ENCODE measurements at regions not wholly inside any gene's neighbourhood (a gene's known extent, or its start where the extent isn't known, plus 50 kb on each side); places are given as distances from the start of the nearest gene placed in this dataset.
"Not testable (repeated sequence)": the region's sequence is repeated elsewhere in the genome, so short reads cannot be mapped to it uniquely, and the experiment has no call there.

- DNase-seq (ENCODE audit: low read depth, low spot score): no peak
Observed at GRCh38 chr2:4915357-4915756, 776.8 kb upstream of the SOX11 start.

- DNase-seq (ENCODE audit: low read depth, low spot score): no peak
Observed at GRCh38 chr2:4916094-4916493, 776.1 kb upstream of the SOX11 start.

GRCh38 chr2:4930704-4931103 lies 761.5 kb upstream of the SOX11 start:
- DNase-seq (ENCODE audit: low read depth, low spot score): no peak

- no peak for DNase-seq (ENCODE audit: low read depth, low spot score)
Observed at GRCh38 chr2:4931721-4932365, 760.3 kb upstream of the SOX11 start.

- DNase-seq (ENCODE audit: low read depth, low spot score): not testable (repeated sequence)
Observed at GRCh38 chr2:4935291-4935690, 756.9 kb upstream of the SOX11 start.

GRCh38 chr2:4937550-4937949 lies 754.6 kb upstream of the SOX11 start:
- peak; percentile 38 for DNase-seq (ENCODE audit: low read depth, low spot score)

- no peak for DNase-seq (ENCODE audit: low read depth, low spot score)
Observed at GRCh38 chr2:4938206-4938605, 754.0 kb upstream of the SOX11 start.

GRCh38 chr2:4942441-4942840 lies 749.7 kb upstream of the SOX11 start:
- no peak for DNase-seq (ENCODE audit: low read depth, low spot score)

- DNase-seq (ENCODE audit: low read depth, low spot score): peak; percentile 2
Observed at GRCh38 chr2:4947911-4948310, 744.3 kb upstream of the SOX11 start.

GRCh38 chr2:4951368-4951767 lies 740.8 kb upstream of the SOX11 start:
- no peak for DNase-seq (ENCODE audit: low read depth, low spot score)

- DNase-seq (ENCODE audit: low read depth, low spot score): no peak
Observed at GRCh38 chr2:4959219-4959618, 733.0 kb upstream of the SOX11 start.

- no peak for DNase-seq (ENCODE audit: low read depth, low spot score)
Observed at GRCh38 chr2:4962419-4962818, 729.8 kb upstream of the SOX11 start.

GRCh38 chr2:4963106-4963505 lies 729.1 kb upstream of the SOX11 start:
- DNase-seq (ENCODE audit: low read depth, low spot score): no peak

- DNase-seq (ENCODE audit: low read depth, low spot score): no peak
Observed at GRCh38 chr2:4964001-4964540, 728.1 kb upstream of the SOX11 start.

GRCh38 chr2:4964579-4964978 lies 727.6 kb upstream of the SOX11 start:
- no peak for DNase-seq (ENCODE audit: low read depth, low spot score)

- no peak for DNase-seq (ENCODE audit: low read depth, low spot score)
Observed at GRCh38 chr2:4965556-4966320, 726.4 kb upstream of the SOX11 start.

- no peak for DNase-seq (ENCODE audit: low read depth, low spot score)
Observed at GRCh38 chr2:4967206-4967605, 725.0 kb upstream of the SOX11 start.

GRCh38 chr2:4972472-4972871 lies 719.7 kb upstream of the SOX11 start:
- no peak for DNase-seq (ENCODE audit: low read depth, low spot score)

- no peak for DNase-seq (ENCODE audit: low read depth, low spot score)
Observed at GRCh38 chr2:4973354-4973753, 718.8 kb upstream of the SOX11 start.

- no peak for DNase-seq (ENCODE audit: low read depth, low spot score)
Observed at GRCh38 chr2:4973973-4974372, 718.2 kb upstream of the SOX11 start.

- DNase-seq (ENCODE audit: low read depth, low spot score): no peak
Observed at GRCh38 chr2:4976407-4976806, 715.8 kb upstream of the SOX11 start.

GRCh38 chr2:4979111-4979510 lies 713.1 kb upstream of the SOX11 start:
- no peak for DNase-seq (ENCODE audit: low read depth, low spot score)

- DNase-seq (ENCODE audit: low read depth, low spot score): no peak
Observed at GRCh38 chr2:4980995-4981394, 711.2 kb upstream of the SOX11 start.
